ENCODE measurements at regions not wholly inside any gene's neighbourhood (a gene's known extent, or its start where the extent isn't known, plus 50 kb on each side); places are given as distances from the start of the nearest gene placed in this dataset.

- TF ChIP-seq, protein P1, sequence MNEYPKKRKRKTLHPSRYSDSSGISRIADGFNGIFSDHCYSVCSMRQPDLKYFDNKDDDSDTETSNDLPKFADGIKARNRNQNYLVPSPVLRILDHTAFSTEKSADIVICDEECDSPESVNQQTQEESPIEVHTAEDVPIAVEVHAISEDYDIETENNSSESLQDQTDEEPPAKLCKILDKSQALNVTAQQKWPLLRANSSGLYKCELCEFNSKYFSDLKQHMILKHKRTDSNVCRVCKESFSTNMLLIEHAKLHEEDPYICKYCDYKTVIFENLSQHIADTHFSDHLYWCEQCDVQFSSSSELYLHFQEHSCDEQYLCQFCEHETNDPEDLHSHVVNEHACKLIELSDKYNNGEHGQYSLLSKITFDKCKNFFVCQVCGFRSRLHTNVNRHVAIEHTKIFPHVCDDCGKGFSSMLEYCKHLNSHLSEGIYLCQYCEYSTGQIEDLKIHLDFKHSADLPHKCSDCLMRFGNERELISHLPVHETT (CRISPR knock-in tag; conservative IDR thresholded peaks at IDR 0.05 in 1 of 2, IDR thresholded peaks at IDR 0.05 in 1 of 2): no peak
- TF ChIP-seq DEAF1 (CRISPR knock-in tag; IDR thresholded peaks at IDR 0.05) (no peak), NR4A1 (CRISPR knock-in tag; IDR thresholded peaks at IDR 0.05) (no peak), NR4A1 (tag; IDR thresholded peaks at IDR 0.05) (no peak), ZNF384 (IDR thresholded peaks at IDR 0.05; ENCODE audit: low read depth, low read length) (no peak), GATAD2B (IDR thresholded peaks at IDR 0.05; ENCODE audit: borderline replicate concordance) (no peak), TRIM24 (IDR thresholded peaks at IDR 0.05) (0 out of 4 replicates have a peak, but pooled peaks of 1 of the 2 experiments have one; percentile 41), ATF7 (IDR thresholded peaks at IDR 0.05) (peak; percentile 45; the same call in 1 of the 2 replicates), HDAC3 (IDR thresholded peaks at IDR 0.05; ENCODE audit: borderline replicate concordance, partially characterized antibody) (no peak), CEBPG (CRISPR knock-in tag; IDR thresholded peaks at IDR 0.05) (no peak), CEBPG (tag; conservative IDR thresholded peaks at IDR 0.05 in 1 of 2, IDR thresholded peaks at IDR 0.05 in 1 of 2) (peak in 1 of 2 experiments; percentile 77; a peak in 2 of 4 replicates), ZNF316 (IDR thresholded peaks at IDR 0.05) (no peak), MEIS2 (IDR thresholded peaks at IDR 0.05; ENCODE audit: partially characterized antibody) (peak; percentile 89), ARID1B (IDR thresholded peaks at IDR 0.05) (peak; percentile 28; the same call in 1 of the 2 replicates), ZEB2 (IDR thresholded peaks at IDR 0.05) (peak; percentile 38; the same call in 1 of the 2 replicates), ZBTB1 (CRISPR knock-in tag; IDR thresholded peaks at IDR 0.05; ENCODE audit: borderline replicate concordance, low read depth) (no peak)
- TF ChIP-seq, protein P2, sequence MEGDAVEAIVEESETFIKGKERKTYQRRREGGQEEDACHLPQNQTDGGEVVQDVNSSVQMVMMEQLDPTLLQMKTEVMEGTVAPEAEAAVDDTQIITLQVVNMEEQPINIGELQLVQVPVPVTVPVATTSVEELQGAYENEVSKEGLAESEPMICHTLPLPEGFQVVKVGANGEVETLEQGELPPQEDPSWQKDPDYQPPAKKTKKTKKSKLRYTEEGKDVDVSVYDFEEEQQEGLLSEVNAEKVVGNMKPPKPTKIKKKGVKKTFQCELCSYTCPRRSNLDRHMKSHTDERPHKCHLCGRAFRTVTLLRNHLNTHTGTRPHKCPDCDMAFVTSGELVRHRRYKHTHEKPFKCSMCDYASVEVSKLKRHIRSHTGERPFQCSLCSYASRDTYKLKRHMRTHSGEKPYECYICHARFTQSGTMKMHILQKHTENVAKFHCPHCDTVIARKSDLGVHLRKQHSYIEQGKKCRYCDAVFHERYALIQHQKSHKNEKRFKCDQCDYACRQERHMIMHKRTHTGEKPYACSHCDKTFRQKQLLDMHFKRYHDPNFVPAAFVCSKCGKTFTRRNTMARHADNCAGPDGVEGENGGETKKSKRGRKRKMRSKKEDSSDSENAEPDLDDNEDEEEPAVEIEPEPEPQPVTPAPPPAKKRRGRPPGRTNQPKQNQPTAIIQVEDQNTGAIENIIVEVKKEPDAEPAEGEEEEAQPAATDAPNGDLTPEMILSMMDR (IDR thresholded peaks at IDR 0.05 in 2 of 3, conservative IDR thresholded peaks at IDR 0.05 in 1 of 3; ENCODE audit: insufficient read depth in 2 of 3, low read depth in 1 of 3, low read length in 3 of 3): no peak
- TF ChIP-seq, protein P3, sequence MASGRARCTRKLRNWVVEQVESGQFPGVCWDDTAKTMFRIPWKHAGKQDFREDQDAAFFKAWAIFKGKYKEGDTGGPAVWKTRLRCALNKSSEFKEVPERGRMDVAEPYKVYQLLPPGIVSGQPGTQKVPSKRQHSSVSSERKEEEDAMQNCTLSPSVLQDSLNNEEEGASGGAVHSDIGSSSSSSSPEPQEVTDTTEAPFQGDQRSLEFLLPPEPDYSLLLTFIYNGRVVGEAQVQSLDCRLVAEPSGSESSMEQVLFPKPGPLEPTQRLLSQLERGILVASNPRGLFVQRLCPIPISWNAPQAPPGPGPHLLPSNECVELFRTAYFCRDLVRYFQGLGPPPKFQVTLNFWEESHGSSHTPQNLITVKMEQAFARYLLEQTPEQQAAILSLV (tag; IDR thresholded peaks at IDR 0.05): peak; percentile 69; the same call in 1 of the 2 replicates
Measured at GRCh38 chr2:187084524-187084923, 235.6 kb upstream of the ZSWIM2 start (continued).

All from K562 (cell line).